ENCODE measurements at regions not wholly inside any gene's neighbourhood (a gene's known extent, or its start where the extent isn't known, plus 50 kb on each side); places are given as distances from the start of the nearest gene placed in this dataset.

DNA sequence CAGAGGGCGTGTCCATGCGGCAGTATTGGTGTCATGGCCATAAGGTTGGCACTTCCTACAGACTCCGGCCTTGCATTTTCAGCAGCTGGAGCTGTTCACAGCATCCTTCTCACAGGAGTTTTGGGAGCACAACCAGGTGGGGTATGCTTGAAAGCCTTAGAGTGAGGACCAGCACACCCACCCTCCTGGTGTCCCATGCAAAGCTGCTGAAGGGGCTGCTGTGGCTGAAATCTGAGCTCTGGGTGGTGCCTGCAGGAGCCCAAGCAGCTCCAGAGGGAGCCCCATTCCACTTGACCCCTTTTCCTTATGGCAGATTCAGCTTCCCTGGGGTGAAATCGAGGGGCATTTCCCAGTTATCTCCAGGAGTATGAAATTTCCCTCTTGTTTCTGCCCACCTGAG, 74.0 kb upstream of the BHLHE23 start:
- Histone ChIP-seq H3K4me2 (ENCODE audit: insufficient read depth, low read length) (no peak overlapping the region), H3K27ac (ENCODE audit: extremely low read depth, low read depth, low read length) (no peak overlapping the region), H3K9me3 (replicated peaks; ENCODE audit: control insufficient read depth, insufficient read depth, low read depth, low read length) (0 out of 2 replicates have a peak, but pooled peaks cover 2% of the 10 kb centered on the region), H4K20me1 (replicated peaks; ENCODE audit: control insufficient read depth, insufficient read depth, low read length) (0 out of 2 replicates have a peak, but pooled peaks cover 6% of the 10 kb centered on the region), H2AFZ (ENCODE audit: low read depth, low read length) (no peak overlapping the region), H3K4me1 (replicated peaks in 1 of 2; ENCODE audit: control insufficient read depth in 2 of 2, insufficient read depth in 2 of 2, low read length in 2 of 2) (no peaks in the 10 kb centered on the region; a peak in 1 of 5 replicates), H3K36me3 (ENCODE audit: control insufficient read depth, insufficient read depth, low read length) (no peaks in the 10 kb centered on the region), H3K4me3 (no peak overlapping the region), H3K9ac (ENCODE audit: insufficient read depth in 1 of 2, low read depth in 2 of 2, low read length in 2 of 2) (no peak overlapping the region), H3K79me2 (ENCODE audit: control insufficient read depth, insufficient read depth, low read length) (no peaks in the 10 kb centered on the region), H3K27me3 (ENCODE audit: control insufficient read depth in 2 of 2, insufficient read depth in 2 of 2, low read length in 2 of 2) (peaks cover 10 to 34% of the 10 kb centered on the region in 2 experiments; a peak in 4 of 5 replicates), H3K9me1 (ENCODE audit: control insufficient read depth, insufficient read depth, low read length) (no peaks in the 10 kb centered on the region)
- no peak for ATAC-seq
- ChIA-PET POLR2A (no interaction called here), CTCF (ENCODE audit: low intra/inter-chr PET ratio) (no interaction called here)
- no TSS peak for BruUV-seq (replicated peaks)
- intact Hi-C loops (cut with micrococcal nuclease), result no loop called here
- 0% methylated on average over 4 of the region's 4 CpGs for WGBS (ENCODE audit: insufficient coverage, low coverage, missing lambda C conversion rate)
- FAIRE-seq, result no peak
- in situ Hi-C loops (cut with MboI), result no loop called here
- DNase-seq (ENCODE audit: extremely low read depth in 1 of 4, low spot score in 3 of 4), result no peak
- no peak for TF ChIP-seq SUPT5H (IDR thresholded peaks at IDR 0.05)
- TF ChIP-seq, protein P1, sequence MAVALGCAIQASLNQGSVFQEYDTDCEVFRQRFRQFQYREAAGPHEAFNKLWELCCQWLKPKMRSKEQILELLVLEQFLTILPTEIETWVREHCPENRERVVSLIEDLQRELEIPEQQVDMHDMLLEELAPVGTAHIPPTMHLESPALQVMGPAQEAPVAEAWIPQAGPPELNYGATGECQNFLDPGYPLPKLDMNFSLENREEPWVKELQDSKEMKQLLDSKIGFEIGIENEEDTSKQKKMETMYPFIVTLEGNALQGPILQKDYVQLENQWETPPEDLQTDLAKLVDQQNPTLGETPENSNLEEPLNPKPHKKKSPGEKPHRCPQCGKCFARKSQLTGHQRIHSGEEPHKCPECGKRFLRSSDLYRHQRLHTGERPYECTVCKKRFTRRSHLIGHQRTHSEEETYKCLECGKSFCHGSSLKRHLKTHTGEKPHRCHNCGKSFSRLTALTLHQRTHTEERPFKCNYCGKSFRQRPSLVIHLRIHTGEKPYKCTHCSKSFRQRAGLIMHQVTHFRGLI (CRISPR knock-in tag; IDR thresholded peaks at IDR 0.05), result no peak
- TF ChIP-seq JUNB (CRISPR knock-in tag; conservative IDR thresholded peaks at IDR 0.05), result no peak
- no peak for TF ChIP-seq TRIM24 (IDR thresholded peaks at IDR 0.05)
- no peak for TF ChIP-seq NCOA4 (IDR thresholded peaks at IDR 0.05; ENCODE audit: partially characterized antibody)
- no peak for TF ChIP-seq EWSR1 (IDR thresholded peaks at IDR 0.05; ENCODE audit: borderline replicate concordance, low read depth, partially characterized antibody)
- TF ChIP-seq RAD51 (IDR thresholded peaks at IDR 0.05; ENCODE audit: borderline replicate concordance, low read depth), result no peak
- TF ChIP-seq ZNF347 (CRISPR knock-in tag; IDR thresholded peaks at IDR 0.05; ENCODE audit: low read depth), result no peak
- no peak for TF ChIP-seq BRF1 (IDR thresholded peaks at IDR 0.05; ENCODE audit: borderline replicate concordance, extremely low read depth, insufficient read length)
- TF ChIP-seq, protein P2, sequence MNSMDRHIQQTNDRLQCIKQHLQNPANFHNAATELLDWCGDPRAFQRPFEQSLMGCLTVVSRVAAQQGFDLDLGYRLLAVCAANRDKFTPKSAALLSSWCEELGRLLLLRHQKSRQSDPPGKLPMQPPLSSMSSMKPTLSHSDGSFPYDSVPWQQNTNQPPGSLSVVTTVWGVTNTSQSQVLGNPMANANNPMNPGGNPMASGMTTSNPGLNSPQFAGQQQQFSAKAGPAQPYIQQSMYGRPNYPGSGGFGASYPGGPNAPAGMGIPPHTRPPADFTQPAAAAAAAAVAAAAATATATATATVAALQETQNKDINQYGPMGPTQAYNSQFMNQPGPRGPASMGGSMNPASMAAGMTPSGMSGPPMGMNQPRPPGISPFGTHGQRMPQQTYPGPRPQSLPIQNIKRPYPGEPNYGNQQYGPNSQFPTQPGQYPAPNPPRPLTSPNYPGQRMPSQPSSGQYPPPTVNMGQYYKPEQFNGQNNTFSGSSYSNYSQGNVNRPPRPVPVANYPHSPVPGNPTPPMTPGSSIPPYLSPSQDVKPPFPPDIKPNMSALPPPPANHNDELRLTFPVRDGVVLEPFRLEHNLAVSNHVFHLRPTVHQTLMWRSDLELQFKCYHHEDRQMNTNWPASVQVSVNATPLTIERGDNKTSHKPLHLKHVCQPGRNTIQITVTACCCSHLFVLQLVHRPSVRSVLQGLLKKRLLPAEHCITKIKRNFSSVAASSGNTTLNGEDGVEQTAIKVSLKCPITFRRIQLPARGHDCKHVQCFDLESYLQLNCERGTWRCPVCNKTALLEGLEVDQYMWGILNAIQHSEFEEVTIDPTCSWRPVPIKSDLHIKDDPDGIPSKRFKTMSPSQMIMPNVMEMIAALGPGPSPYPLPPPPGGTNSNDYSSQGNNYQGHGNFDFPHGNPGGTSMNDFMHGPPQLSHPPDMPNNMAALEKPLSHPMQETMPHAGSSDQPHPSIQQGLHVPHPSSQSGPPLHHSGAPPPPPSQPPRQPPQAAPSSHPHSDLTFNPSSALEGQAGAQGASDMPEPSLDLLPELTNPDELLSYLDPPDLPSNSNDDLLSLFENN (IDR thresholded peaks at IDR 0.05; ENCODE audit: low read depth in 2 of 2, low read length in 2 of 2), result no peak
- TF ChIP-seq STAT6 (CRISPR knock-in tag; IDR thresholded peaks at IDR 0.05), result no peak
- no peak for TF ChIP-seq KHSRP (IDR thresholded peaks at IDR 0.05)
- TF ChIP-seq ZNF239 (CRISPR knock-in tag; IDR thresholded peaks at IDR 0.05), result no peak
- no peak for TF ChIP-seq MTF1 (CRISPR knock-in tag; IDR thresholded peaks at IDR 0.05; ENCODE audit: borderline replicate concordance)
- TF ChIP-seq PHTF2 (CRISPR knock-in tag; IDR thresholded peaks at IDR 0.05), result no peak
- no peak for TF ChIP-seq SIN3A (IDR thresholded peaks at IDR 0.05; ENCODE audit: borderline replicate concordance in 2 of 2, control insufficient read depth in 1 of 2, low read depth in 2 of 2, low read length in 2 of 2)

Measured in K562 (cell line).